ENCODE measurements at regions not wholly inside any gene's neighbourhood (a gene's known extent, or its start where the extent isn't known, plus 50 kb on each side); places are given as distances from the start of the nearest gene placed in this dataset.

DNA sequence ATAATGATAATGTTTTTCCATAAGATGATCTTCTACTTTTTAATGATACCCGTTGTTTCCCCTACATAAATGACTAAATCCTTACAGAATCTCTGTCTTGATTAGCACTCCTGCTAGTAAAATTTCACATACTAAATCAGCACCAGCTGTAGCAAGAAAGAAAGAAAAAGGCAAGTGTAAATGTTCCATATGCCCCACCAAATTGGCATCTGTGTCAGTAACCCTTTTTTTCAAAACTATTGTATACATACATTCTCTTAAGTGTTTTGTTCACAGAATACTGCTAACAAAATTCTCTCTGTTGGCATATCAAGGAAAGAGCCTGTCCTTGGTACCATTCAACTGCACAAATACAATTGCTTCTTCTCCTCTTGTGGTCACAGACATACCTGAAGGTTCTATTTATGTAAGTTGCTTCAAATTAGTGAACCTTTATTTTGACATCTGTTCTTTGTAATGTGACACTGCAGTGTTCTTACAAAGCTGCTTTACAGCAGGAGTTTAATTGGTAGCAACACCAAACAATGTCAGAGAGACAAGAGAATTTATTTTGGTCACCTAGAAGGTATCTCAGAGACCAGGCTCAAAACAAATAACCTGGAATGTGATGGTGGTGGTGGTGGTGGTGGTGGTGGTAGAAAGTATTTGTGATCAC lies 641.9 kb downstream of the ZEB2 start:
- in situ Hi-C loops (cut with MboI; ENCODE audit: low sequenced_read_pairs, unreplicated experiment) = no loop called here
- TF ChIP-seq, protein P1, sequence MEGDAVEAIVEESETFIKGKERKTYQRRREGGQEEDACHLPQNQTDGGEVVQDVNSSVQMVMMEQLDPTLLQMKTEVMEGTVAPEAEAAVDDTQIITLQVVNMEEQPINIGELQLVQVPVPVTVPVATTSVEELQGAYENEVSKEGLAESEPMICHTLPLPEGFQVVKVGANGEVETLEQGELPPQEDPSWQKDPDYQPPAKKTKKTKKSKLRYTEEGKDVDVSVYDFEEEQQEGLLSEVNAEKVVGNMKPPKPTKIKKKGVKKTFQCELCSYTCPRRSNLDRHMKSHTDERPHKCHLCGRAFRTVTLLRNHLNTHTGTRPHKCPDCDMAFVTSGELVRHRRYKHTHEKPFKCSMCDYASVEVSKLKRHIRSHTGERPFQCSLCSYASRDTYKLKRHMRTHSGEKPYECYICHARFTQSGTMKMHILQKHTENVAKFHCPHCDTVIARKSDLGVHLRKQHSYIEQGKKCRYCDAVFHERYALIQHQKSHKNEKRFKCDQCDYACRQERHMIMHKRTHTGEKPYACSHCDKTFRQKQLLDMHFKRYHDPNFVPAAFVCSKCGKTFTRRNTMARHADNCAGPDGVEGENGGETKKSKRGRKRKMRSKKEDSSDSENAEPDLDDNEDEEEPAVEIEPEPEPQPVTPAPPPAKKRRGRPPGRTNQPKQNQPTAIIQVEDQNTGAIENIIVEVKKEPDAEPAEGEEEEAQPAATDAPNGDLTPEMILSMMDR (IDR thresholded peaks at IDR 0.05; ENCODE audit: borderline replicate concordance, control extremely low read depth, extremely low read depth, insufficient read depth, missing control alignments) = no peak
- DNase-seq (ENCODE audit: low spot score) = no peak

DNA sequence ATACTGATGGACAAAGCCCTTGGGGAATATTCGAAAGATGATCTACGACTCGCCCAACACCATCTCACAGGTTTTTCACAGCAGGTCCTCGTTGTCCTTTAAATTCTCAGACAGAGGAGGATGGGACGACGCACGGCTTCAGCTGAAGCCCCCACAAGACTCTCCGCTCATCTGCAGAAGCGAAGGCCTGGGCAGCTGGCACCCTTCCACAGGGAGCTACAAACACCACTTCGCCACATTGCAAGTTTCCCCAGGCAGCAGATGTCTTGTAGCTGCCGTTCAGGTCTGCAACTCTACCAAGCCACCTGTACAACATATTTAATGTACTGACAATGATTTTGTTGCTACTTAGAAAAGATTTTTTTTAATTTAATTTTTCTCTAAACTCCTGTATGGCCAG lies 642.9 kb downstream of the ZEB2 start:
- DNase-seq (ENCODE audit: low spot score) = no peak
- in situ Hi-C loops (cut with MboI; ENCODE audit: low sequenced_read_pairs, unreplicated experiment) = no loop called here
- TF ChIP-seq, protein P1 (IDR thresholded peaks at IDR 0.05; ENCODE audit: borderline replicate concordance, control extremely low read depth, extremely low read depth, insufficient read depth, missing control alignments) = no peak

- TF ChIP-seq, protein P1 (IDR thresholded peaks at IDR 0.05; ENCODE audit: borderline replicate concordance, control extremely low read depth, extremely low read depth, insufficient read depth, missing control alignments) = no peak
- DNase-seq (ENCODE audit: low spot score) = no peak
- in situ Hi-C loops (cut with MboI; ENCODE audit: low sequenced_read_pairs, unreplicated experiment) = no loop called here
Observed at GRCh38 chr2:143875295-143876233, 644.4 kb downstream of the ZEB2 start.

GRCh38 chr2:143873886-143874285 lies 646.0 kb downstream of the ZEB2 start:
- TF ChIP-seq, protein P1 (IDR thresholded peaks at IDR 0.05; ENCODE audit: borderline replicate concordance, control extremely low read depth, extremely low read depth, insufficient read depth, missing control alignments) = no peak
- in situ Hi-C loops (cut with MboI; ENCODE audit: low sequenced_read_pairs, unreplicated experiment) = no loop called here
- no peak for DNase-seq (ENCODE audit: low spot score)

DNA sequence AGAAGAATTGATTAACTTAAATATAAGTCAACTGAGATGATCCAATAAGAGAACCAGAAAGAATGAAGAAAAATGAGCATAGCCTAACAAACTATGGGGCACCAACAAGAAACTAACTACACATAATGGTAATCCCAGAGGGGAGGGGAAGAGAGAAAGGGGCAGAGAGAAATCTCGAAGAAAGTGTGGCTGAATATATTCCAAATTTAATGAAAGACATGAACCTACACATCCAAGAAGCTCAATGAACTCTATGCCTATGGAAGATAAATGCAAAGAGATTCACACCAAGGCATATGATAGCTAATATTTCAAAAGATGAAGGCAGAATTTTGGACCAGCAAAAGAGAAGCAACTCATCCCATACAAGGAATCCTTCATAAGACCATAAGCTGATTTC lies 649.2 kb downstream of the ZEB2 start:
- TF ChIP-seq, protein P1 (IDR thresholded peaks at IDR 0.05; ENCODE audit: borderline replicate concordance, control extremely low read depth, extremely low read depth, insufficient read depth, missing control alignments) = no peak
- no peak for DNase-seq (ENCODE audit: low spot score)
- in situ Hi-C loops (cut with MboI; ENCODE audit: low sequenced_read_pairs, unreplicated experiment) = no loop called here

DNA sequence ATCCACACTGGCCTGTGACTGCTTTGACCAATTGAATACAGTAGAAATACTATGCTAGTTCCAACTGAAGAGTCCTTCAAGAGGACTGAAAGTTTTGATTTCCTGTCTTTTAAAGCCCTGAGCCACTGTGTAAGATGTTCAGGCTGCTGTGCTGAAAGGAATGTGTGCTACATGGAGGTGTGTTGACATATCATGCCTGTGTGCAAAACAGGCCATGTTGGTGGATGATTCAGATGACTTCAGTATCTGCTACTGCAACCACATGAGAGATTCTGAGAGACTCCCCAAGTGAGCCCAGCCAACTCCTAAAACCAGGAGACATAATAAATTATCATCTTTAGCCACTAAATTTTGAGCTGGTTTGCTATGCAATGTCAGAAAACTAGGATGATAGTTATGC lies 662.9 kb downstream of the ZEB2 start:
- TF ChIP-seq, protein P1 (IDR thresholded peaks at IDR 0.05; ENCODE audit: borderline replicate concordance, control extremely low read depth, extremely low read depth, insufficient read depth, missing control alignments) = no peak
- no peak for DNase-seq (ENCODE audit: low spot score)
- in situ Hi-C loops (cut with MboI; ENCODE audit: low sequenced_read_pairs, unreplicated experiment) = no loop called here
